Karpas-422 (cell line): ENCODE measurements at regions not wholly inside any gene's neighbourhood (a gene's known extent, or its start where the extent isn't known, plus 50 kb on each side); places are given as distances from the start of the nearest gene placed in this dataset.

Experiments used
- DNase-seq: peaks from one replicate; pipeline ENCODE4 v3.0.0-alpha.2; 2015
- H2AFZ ChIP-seq: fragments of 200-600 bp; sonication (generic); 2 replicates; pipeline ENCODE4 v1.6.1; 2014; ENCODE audit warnings: antibody characterized with exemption, low read length, mixed read lengths
- H3K27ac ChIP-seq: fragments of 200-600 bp; sonication (generic); 2 replicates; pipeline ENCODE4 v1.5.1; 2014; ENCODE audit warnings: mild to moderate bottlenecking, low read length, moderate library complexity
- H3K27me3 ChIP-seq: fragments of 200-600 bp; sonication (generic); 2 replicates; pipeline ENCODE4 v1.6.1; 2014; ENCODE audit warnings: low read length, mixed read lengths
- H3K36me3 ChIP-seq: fragments of 200-600 bp; sonication (generic); 2 replicates; pipeline ENCODE4 v1.6.1; 2014; ENCODE audit warnings: low read length, mixed read lengths; ENCODE audit not compliant: insufficient read depth
- H3K4me1 ChIP-seq: fragments of 200-600 bp; sonication (generic); 2 replicates; pipeline ENCODE4 v1.6.1; 2014; ENCODE audit warnings: mild to moderate bottlenecking, low read length, mixed read lengths
- H3K4me2 ChIP-seq: fragments of 200-600 bp; sonication (generic); 2 replicates; pipeline ENCODE4 v1.6.1; 2014; ENCODE audit warnings: low read length, low read depth, mild to moderate bottlenecking; ENCODE audit not compliant: poor library complexity, severe bottlenecking
- H3K4me3 ChIP-seq: fragments of 200-600 bp; sonication (generic); 2 replicates; pipeline ENCODE4 v1.5.1; 2014; ENCODE audit warnings: mild to moderate bottlenecking, antibody characterized with exemption, low read length, mixed read lengths
- H3K79me2 ChIP-seq: fragments of 200-600 bp; sonication (generic); 2 replicates; pipeline ENCODE4 v1.6.1; 2014; ENCODE audit warnings: mild to moderate bottlenecking, low read length, mixed read lengths
- H3K9ac ChIP-seq: fragments of 200-600 bp; sonication (generic); 2 replicates; pipeline ENCODE4 v1.6.0; 2014; ENCODE audit warnings: low read length
- H3K9me2 ChIP-seq: fragments of 200-600 bp; sonication (generic), shearing (Covaris generic); replicated peaks from 2 replicates; pipeline ENCODE4 v1.6.0; 2014; ENCODE audit warnings: mild to moderate bottlenecking, low read length, moderate library complexity; ENCODE audit not compliant: insufficient read depth
- H3K9me3 ChIP-seq: fragments of 300-700, 200-600 bp; sonication (generic); 2 replicates; pipeline ENCODE4 v1.6.1; 2014; ENCODE audit warnings: low read length, mixed read lengths
- H4K20me1 ChIP-seq: fragments of 200-600 bp; sonication (generic); 2 replicates; pipeline ENCODE4 v1.6.1; 2014; ENCODE audit warnings: mild to moderate bottlenecking, antibody characterized with exemption, low read length, low read depth; ENCODE audit not compliant: insufficient read depth

DNA sequence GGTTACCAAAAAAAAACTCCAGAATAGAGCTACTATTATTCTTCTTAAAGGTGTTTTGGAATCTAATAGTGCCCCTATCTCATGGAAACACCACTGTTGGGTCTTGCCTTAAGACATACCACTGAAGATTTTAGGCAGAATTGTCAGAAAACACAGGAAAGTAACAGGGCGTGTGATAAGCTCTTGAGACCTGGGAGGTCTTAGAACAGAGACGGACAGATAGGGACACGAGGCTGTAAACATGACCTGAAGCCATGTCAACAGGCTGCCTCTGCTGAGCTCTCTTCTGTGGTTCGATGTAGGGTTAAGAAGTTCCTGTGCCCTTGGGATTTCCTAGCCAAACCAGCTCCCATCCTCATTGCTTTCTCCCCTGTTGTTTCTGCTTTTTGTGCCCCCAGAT lies 69.3 kb downstream of the CTSL start:
- H4K20me1 ChIP-seq = no peaks in the 10 kb centered on the region
- no peak overlapping the region for H3K4me3 ChIP-seq
- H3K4me1 ChIP-seq = peaks cover 5% of the 10 kb centered on the region
- no peaks in the 10 kb centered on the region for H3K36me3 ChIP-seq
- no peak overlapping the region for H2AFZ ChIP-seq
- no peak for DNase-seq
- H3K27me3 ChIP-seq = no peaks in the 10 kb centered on the region
- H3K9me3 ChIP-seq = no peaks in the 10 kb centered on the region
- H3K9ac ChIP-seq = no peak overlapping the region
- H3K27ac ChIP-seq = no peak overlapping the region
- H3K79me2 ChIP-seq = no peaks in the 10 kb centered on the region
- no peak overlapping the region for H3K4me2 ChIP-seq
- no peaks in the 10 kb centered on the region for H3K9me2 ChIP-seq

GRCh38 chr9:87796196-87796595 lies 70.3 kb downstream of the CTSL start:
- Histone ChIP-seq H3K36me3 (no peaks in the 10 kb centered on the region), H3K9ac (no peak overlapping the region), H3K79me2 (no peaks in the 10 kb centered on the region), H3K27me3 (no peaks in the 10 kb centered on the region), H3K9me2 (no peaks in the 10 kb centered on the region), H3K4me2 (no peak overlapping the region), H3K4me3 (no peak overlapping the region), H4K20me1 (no peaks in the 10 kb centered on the region), H3K9me3 (no peaks in the 10 kb centered on the region), H3K4me1 (peaks cover 5% of the 10 kb centered on the region), H2AFZ (no peak overlapping the region), H3K27ac (no peak overlapping the region)
- DNase-seq = no peak

DNA sequence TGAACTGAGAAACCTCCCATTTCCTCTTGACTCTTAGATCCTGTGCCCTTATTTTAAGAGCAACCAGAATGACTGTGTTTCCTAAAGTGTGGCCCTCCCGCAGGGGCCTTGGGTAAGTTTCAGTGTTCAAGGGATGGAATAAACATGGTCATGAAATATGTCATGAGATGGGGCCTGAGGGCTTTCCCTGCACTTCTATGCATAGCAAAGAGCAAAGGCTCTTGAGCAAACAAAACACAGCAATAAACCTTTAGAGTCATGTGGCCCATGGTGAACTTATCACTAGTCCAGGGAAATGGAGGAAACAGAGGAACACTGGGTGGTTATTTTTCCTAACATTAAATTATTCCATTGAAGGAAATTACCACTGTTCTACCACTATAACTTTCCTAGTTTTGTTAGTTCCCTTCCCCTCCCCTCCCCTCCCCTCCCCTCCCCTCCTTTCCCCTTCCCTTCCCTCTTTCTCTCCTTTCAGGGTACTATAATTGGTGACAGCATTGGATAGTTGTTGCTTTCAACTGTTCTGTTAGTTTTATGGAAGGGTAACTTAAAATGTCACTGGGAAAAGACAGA lies 72.4 kb downstream of the CTSL start:
- no peak for DNase-seq
- Histone ChIP-seq H3K4me3 (no peak overlapping the region), H3K9ac (no peak overlapping the region), H3K9me2 (no peaks in the 10 kb centered on the region), H3K4me1 (no peaks in the 10 kb centered on the region), H3K9me3 (no peaks in the 10 kb centered on the region), H3K27me3 (no peaks in the 10 kb centered on the region), H3K79me2 (no peaks in the 10 kb centered on the region), H4K20me1 (no peaks in the 10 kb centered on the region), H2AFZ (no peak overlapping the region), H3K36me3 (no peaks in the 10 kb centered on the region), H3K4me2 (no peak overlapping the region), H3K27ac (no peak overlapping the region)

DNA sequence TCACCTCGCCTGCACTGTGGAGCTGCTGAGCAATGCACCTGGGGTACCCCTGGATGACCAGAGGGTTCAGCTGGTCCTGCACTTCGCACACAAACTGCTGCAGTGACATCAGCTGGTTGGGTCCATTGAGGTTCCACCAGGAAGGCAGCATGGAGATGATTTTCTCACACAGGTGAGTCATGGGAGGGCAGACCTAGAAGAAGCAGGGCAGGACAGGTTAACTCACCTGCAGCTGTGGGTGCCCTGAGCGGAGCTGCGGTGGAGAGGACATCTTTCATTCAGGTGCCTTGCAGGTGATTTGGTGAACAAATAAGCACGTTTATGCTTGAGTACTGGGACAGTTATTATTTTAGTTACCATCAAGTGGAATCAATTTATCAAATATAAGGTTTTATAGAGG lies 73.6 kb downstream of the CTSL start:
- H3K4me1 ChIP-seq = no peaks in the 10 kb centered on the region
- no peak overlapping the region for H3K9ac ChIP-seq
- H3K27me3 ChIP-seq = no peaks in the 10 kb centered on the region
- no peak for DNase-seq
- H3K4me2 ChIP-seq = no peak overlapping the region
- H3K9me2 ChIP-seq = no peaks in the 10 kb centered on the region
- no peaks in the 10 kb centered on the region for H3K36me3 ChIP-seq
- H4K20me1 ChIP-seq = no peaks in the 10 kb centered on the region
- no peak overlapping the region for H2AFZ ChIP-seq
- H3K4me3 ChIP-seq = no peak overlapping the region
- H3K9me3 ChIP-seq = no peaks in the 10 kb centered on the region
- no peak overlapping the region for H3K27ac ChIP-seq
- H3K79me2 ChIP-seq = no peaks in the 10 kb centered on the region

- no peaks in the 10 kb centered on the region for H3K9me2 ChIP-seq
- no peaks in the 10 kb centered on the region for H3K9me3 ChIP-seq
- no peak overlapping the region for H2AFZ ChIP-seq
- no peak for DNase-seq
- no peaks in the 10 kb centered on the region for H3K27me3 ChIP-seq
- H3K9ac ChIP-seq = no peak overlapping the region
- H4K20me1 ChIP-seq = no peaks in the 10 kb centered on the region
- no peak overlapping the region for H3K4me3 ChIP-seq
- H3K79me2 ChIP-seq = no peaks in the 10 kb centered on the region
- H3K27ac ChIP-seq = no peak overlapping the region
- H3K4me1 ChIP-seq = no peaks in the 10 kb centered on the region
- no peak overlapping the region for H3K4me2 ChIP-seq
- no peaks in the 10 kb centered on the region for H3K36me3 ChIP-seq
Measured at GRCh38 chr9:87800456-87800855, 74.5 kb downstream of the CTSL start.

- H4K20me1 ChIP-seq = no peaks in the 10 kb centered on the region
- no peak overlapping the region for H2AFZ ChIP-seq
- no peak overlapping the region for H3K27ac ChIP-seq
- no peak overlapping the region for H3K9ac ChIP-seq
- no peaks in the 10 kb centered on the region for H3K79me2 ChIP-seq
- H3K9me3 ChIP-seq = no peaks in the 10 kb centered on the region
- no peak overlapping the region for H3K4me2 ChIP-seq
- H3K4me3 ChIP-seq = no peak overlapping the region
- no peak for DNase-seq
- H3K36me3 ChIP-seq = no peaks in the 10 kb centered on the region
- H3K9me2 ChIP-seq = no peaks in the 10 kb centered on the region
- no peaks in the 10 kb centered on the region for H3K27me3 ChIP-seq
- no peaks in the 10 kb centered on the region for H3K4me1 ChIP-seq
Measured at GRCh38 chr9:87801013-87801412, 75.1 kb downstream of the CTSL start.

GRCh38 chr9:87803166-87803565 lies 77.2 kb downstream of the CTSL start:
- Histone ChIP-seq H3K27ac (no peak overlapping the region), H3K4me2 (no peak overlapping the region), H4K20me1 (no peaks in the 10 kb centered on the region), H3K36me3 (no peaks in the 10 kb centered on the region), H3K4me1 (no peaks in the 10 kb centered on the region), H3K27me3 (no peaks in the 10 kb centered on the region; the same call in 1 of the 2 replicates), H3K79me2 (no peaks in the 10 kb centered on the region), H3K9ac (no peak overlapping the region), H3K9me2 (no peaks in the 10 kb centered on the region), H3K9me3 (no peaks in the 10 kb centered on the region), H2AFZ (no peak overlapping the region), H3K4me3 (no peak overlapping the region)
- no peak for DNase-seq

GRCh38 chr9:87803623-87804345 lies 77.9 kb downstream of the CTSL start:
- Histone ChIP-seq H3K27me3 (no peaks in the 10 kb centered on the region; the same call in 1 of the 2 replicates), H3K4me2 (no peak overlapping the region), H3K4me3 (no peak overlapping the region), H3K9me3 (no peaks in the 10 kb centered on the region), H3K79me2 (no peaks in the 10 kb centered on the region), H3K9me2 (no peaks in the 10 kb centered on the region), H3K9ac (no peak overlapping the region), H3K36me3 (no peaks in the 10 kb centered on the region), H3K4me1 (no peaks in the 10 kb centered on the region), H2AFZ (no peak overlapping the region), H3K27ac (no peak overlapping the region), H4K20me1 (no peaks in the 10 kb centered on the region)
- no peak for DNase-seq
